K562 (cell line): ENCODE measurements at regions not wholly inside any gene's neighbourhood (a gene's known extent, or its start where the extent isn't known, plus 50 kb on each side); places are given as distances from the start of the nearest gene placed in this dataset.

Experiments
- CCNT2 ChIP-seq: IDR thresholded peaks from 2 replicates; pipeline ENCODE4 v1.6.1; 2011; ENCODE audit warnings: borderline replicate concordance, low read depth, mild to moderate bottlenecking, moderate library complexity, mixed read lengths, low read length; ENCODE audit not compliant: insufficient read length; ENCODE audit errors: extremely low read depth
- CEBPB ChIP-seq: fragments of 450-650 bp; IDR thresholded peaks from 2 replicates; pipeline ENCODE4 v1.6.1; 2016; ENCODE audit warnings: missing genetic modification characterization, missing compliant biosample characterization
- HNRNPH1 ChIP-seq: fragments of 200-400 bp; formaldehyde crosslinking; optimal IDR thresholded peaks from 2 replicates; pipeline ENCODE3; 2017; ENCODE audit warnings: low read depth, mild to moderate bottlenecking, low read length, moderate library complexity
- HNRNPLL ChIP-seq: fragments of 200-400 bp; formaldehyde crosslinking; IDR thresholded peaks from 2 replicates; pipeline ENCODE4 v1.6.1; 2017; ENCODE audit warnings: low read length, low read depth, mild to moderate bottlenecking; ENCODE audit not compliant: poor library complexity, severe bottlenecking
- KAT8 ChIP-seq: fragments of 450-650 bp; IDR thresholded peaks from 2 replicates; pipeline ENCODE4 v1.6.1; 2016; ENCODE audit warnings: low read depth, mild to moderate bottlenecking
- KDM2B ChIP-seq: fragments of 250-450 bp; sonication (Bioruptor Pico); IDR thresholded peaks from 2 replicates; pipeline ENCODE4 v1.8.0; 2021; ENCODE audit warnings: mild to moderate bottlenecking, moderate library complexity
- NCOA2 ChIP-seq, 2 experiments: fragments of 450-650 bp; IDR thresholded peaks; 2 replicates each; pipeline ENCODE4 v1.6.1; 2018; ENCODE audit warnings: mild to moderate bottlenecking in 2 of 2, moderate library complexity in 1 of 2; ENCODE audit not compliant: partially characterized antibody in 2 of 2
- NCOA6 ChIP-seq: fragments of 450-650 bp; IDR thresholded peaks from 2 replicates; pipeline ENCODE4 v1.6.1; 2017; ENCODE audit warnings: mild to moderate bottlenecking
- SRSF9 ChIP-seq: fragments of 200-400 bp; formaldehyde crosslinking; IDR thresholded peaks from 2 replicates; pipeline ENCODE4 v1.6.1; 2017; ENCODE audit warnings: low read depth, low read length, borderline replicate concordance
- ZNF133 ChIP-seq: fragments of 250-450 bp; sonication (Bioruptor Pico); IDR thresholded peaks from 2 replicates; pipeline ENCODE4 v1.4.0; 2020; ENCODE audit warnings: mild to moderate bottlenecking
- ZNF347 ChIP-seq: fragments of 450-650 bp; formaldehyde crosslinking; IDR thresholded peaks from 2 replicates; pipeline ENCODE4 v1.4.0; 2020; ENCODE audit warnings: low read depth, mild to moderate bottlenecking, moderate library complexity
- ZNF444 ChIP-seq: fragments of 250-450 bp; sonication (Bioruptor Pico); IDR thresholded peaks from 2 replicates; pipeline ENCODE4 v1.4.0; 2020; ENCODE audit warnings: mild to moderate bottlenecking, moderate library complexity
- TF ChIP-seq, protein P1 (sequence below): fragments of 200-800 bp; sonication (Bioruptor generic); IDR thresholded peaks from 2 replicates; pipeline ENCODE4 v1.6.1; 2017; ENCODE audit warnings: missing genetic modification characterization, missing compliant biosample characterization
- TF ChIP-seq, protein P2 (sequence below), 2 experiments: fragments of 450-650 bp; formaldehyde crosslinking in 1 of 2; IDR thresholded peaks; 2 replicates each; pipeline versions ENCODE4 v1.4.0 to v1.6.1; 2014 to 2020; ENCODE audit warnings: mild to moderate bottlenecking in 2 of 2, borderline replicate concordance in 1 of 2, low read depth in 1 of 2
- TF ChIP-seq, protein P3 (sequence below): fragments of 450-650 bp; IDR thresholded peaks from 2 replicates; pipeline ENCODE4 v1.6.1; 2016; ENCODE audit warnings: borderline replicate concordance

DNA sequence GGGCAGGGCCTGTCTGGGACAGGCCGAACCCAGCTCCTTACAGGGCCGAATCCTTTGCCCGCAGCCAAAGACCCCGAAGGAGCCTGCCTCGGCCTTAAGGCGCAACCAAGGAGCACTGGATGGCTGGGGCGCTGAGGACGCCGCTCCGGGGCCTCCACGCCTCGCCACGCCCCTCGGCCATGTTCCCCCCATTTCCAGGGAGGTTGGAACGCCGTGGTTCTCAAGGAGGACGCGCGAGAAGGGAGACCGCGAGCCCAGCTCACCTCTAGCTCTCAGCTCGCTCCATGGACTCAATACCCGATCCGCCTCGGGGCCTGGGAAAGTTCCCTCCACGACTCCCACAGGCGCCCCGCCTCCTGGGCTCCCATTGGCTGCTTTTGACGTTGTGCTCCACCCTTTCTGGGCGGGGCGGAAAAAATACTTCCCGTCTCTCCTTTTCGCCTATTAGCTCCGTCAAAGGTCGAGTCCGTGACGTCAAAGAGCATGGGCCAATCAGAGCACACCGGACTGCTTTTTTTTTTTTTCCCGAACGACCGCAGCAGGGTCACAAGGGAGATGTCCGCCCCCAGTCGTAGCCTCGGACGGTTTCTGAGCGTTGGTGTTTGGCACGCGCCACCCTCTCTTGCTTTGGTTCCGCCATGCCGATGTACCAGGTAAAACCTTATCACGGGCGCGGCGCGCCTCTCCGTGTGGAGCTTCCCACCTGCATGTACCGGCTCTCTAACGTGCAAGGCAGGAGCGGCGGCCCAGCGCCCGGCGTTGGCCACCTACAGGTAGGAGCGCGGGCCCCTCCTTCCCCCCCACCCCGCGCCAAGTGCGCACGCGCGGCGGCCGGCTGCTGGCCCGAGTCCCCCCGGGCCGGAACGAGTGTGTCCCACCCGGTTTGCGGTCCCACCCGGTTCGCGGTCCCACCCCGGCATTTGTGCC, 305.7 kb downstream of the TYW1 start (continued):
- TF ChIP-seq, protein P1, sequence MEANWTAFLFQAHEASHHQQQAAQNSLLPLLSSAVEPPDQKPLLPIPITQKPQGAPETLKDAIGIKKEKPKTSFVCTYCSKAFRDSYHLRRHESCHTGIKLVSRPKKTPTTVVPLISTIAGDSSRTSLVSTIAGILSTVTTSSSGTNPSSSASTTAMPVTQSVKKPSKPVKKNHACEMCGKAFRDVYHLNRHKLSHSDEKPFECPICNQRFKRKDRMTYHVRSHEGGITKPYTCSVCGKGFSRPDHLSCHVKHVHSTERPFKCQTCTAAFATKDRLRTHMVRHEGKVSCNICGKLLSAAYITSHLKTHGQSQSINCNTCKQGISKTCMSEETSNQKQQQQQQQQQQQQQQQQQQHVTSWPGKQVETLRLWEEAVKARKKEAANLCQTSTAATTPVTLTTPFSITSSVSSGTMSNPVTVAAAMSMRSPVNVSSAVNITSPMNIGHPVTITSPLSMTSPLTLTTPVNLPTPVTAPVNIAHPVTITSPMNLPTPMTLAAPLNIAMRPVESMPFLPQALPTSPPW (CRISPR knock-in tag), result peak; percentile 97
- no peak for TF ChIP-seq ZNF444 (CRISPR knock-in tag)
- TF ChIP-seq KAT8, result no peak
- TF ChIP-seq ZNF133 (CRISPR knock-in tag), result no peak
- no peak for TF ChIP-seq NCOA6
- TF ChIP-seq CCNT2, result peak; percentile 58
- no peak for TF ChIP-seq ZNF347 (CRISPR knock-in tag)
- TF ChIP-seq HNRNPH1, result no peak
- no peak for TF ChIP-seq NCOA2 (IDR thresholded peaks at IDR 0.05; ENCODE audit: partially characterized antibody in 2 of 2)
- no peak for TF ChIP-seq SRSF9
- TF ChIP-seq KDM2B (CRISPR knock-in tag), result no peak
- TF ChIP-seq CEBPB (tag), result no peak
- TF ChIP-seq, protein P2, sequence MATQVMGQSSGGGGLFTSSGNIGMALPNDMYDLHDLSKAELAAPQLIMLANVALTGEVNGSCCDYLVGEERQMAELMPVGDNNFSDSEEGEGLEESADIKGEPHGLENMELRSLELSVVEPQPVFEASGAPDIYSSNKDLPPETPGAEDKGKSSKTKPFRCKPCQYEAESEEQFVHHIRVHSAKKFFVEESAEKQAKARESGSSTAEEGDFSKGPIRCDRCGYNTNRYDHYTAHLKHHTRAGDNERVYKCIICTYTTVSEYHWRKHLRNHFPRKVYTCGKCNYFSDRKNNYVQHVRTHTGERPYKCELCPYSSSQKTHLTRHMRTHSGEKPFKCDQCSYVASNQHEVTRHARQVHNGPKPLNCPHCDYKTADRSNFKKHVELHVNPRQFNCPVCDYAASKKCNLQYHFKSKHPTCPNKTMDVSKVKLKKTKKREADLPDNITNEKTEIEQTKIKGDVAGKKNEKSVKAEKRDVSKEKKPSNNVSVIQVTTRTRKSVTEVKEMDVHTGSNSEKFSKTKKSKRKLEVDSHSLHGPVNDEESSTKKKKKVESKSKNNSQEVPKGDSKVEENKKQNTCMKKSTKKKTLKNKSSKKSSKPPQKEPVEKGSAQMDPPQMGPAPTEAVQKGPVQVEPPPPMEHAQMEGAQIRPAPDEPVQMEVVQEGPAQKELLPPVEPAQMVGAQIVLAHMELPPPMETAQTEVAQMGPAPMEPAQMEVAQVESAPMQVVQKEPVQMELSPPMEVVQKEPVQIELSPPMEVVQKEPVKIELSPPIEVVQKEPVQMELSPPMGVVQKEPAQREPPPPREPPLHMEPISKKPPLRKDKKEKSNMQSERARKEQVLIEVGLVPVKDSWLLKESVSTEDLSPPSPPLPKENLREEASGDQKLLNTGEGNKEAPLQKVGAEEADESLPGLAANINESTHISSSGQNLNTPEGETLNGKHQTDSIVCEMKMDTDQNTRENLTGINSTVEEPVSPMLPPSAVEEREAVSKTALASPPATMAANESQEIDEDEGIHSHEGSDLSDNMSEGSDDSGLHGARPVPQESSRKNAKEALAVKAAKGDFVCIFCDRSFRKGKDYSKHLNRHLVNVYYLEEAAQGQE (IDR thresholded peaks at IDR 0.05; ENCODE audit: borderline replicate concordance), result 0 out of 2 replicates have a peak, but pooled peaks have one; percentile 10
- TF ChIP-seq, protein P2 (CRISPR knock-in tag; IDR thresholded peaks at IDR 0.05; ENCODE audit: low read depth), result peak; percentile 40; the same call in 1 of the 2 replicates
- TF ChIP-seq, protein P3, sequence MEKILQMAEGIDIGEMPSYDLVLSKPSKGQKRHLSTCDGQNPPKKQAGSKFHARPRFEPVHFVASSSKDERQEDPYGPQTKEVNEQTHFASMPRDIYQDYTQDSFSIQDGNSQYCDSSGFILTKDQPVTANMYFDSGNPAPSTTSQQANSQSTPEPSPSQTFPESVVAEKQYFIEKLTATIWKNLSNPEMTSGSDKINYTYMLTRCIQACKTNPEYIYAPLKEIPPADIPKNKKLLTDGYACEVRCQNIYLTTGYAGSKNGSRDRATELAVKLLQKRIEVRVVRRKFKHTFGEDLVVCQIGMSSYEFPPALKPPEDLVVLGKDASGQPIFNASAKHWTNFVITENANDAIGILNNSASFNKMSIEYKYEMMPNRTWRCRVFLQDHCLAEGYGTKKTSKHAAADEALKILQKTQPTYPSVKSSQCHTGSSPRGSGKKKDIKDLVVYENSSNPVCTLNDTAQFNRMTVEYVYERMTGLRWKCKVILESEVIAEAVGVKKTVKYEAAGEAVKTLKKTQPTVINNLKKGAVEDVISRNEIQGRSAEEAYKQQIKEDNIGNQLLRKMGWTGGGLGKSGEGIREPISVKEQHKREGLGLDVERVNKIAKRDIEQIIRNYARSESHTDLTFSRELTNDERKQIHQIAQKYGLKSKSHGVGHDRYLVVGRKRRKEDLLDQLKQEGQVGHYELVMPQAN, result peak; percentile 76; the same call in 1 of the 2 replicates
- TF ChIP-seq HNRNPLL, result peak; percentile 52
